Medulla oblongata (tissue), 1 donor: ENCODE measurements at regions not wholly inside any gene's neighbourhood (a gene's known extent, or its start where the extent isn't known, plus 50 kb on each side); places are given as distances from the start of the nearest gene placed in this dataset.
"Not testable (repeated sequence)": the region's sequence is repeated elsewhere in the genome, so short reads cannot be mapped to it uniquely, and the experiment has no call there.

ENCODE experiments used
- DNase-seq: peaks from one replicate; pipeline ENCODE4 v3.0.0-alpha.2; 2015; ENCODE audit errors: extremely low spot score

DNA sequence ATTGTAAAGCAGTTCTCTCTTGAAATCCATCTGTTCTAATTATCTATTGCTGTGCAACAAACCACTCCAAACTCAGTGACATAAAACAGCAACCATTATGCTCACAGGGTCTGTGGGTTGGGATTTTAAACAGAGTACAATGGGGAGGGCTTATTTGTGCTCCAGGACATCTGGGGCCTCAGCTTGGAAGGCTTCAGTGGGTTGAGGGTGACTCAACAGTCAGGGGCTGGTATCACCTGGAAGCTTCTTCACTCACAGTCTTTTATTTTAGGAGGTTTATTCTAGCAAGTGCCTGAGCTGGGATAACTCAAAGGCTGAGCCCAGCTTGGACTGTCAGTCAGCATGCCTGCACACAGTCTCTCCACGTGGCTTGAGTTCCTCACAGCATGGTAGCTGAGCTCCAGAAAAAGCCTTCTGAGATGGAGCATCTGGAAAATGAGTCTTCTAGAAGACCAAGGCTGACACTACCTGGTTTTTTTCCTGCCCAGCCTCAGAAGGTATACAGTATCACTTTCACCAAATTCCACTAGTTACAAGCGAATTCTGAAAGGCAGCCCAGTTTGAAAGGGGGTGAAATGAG lies 234.6 kb upstream of the ID4 start:
- DNase-seq: no peak

DNA sequence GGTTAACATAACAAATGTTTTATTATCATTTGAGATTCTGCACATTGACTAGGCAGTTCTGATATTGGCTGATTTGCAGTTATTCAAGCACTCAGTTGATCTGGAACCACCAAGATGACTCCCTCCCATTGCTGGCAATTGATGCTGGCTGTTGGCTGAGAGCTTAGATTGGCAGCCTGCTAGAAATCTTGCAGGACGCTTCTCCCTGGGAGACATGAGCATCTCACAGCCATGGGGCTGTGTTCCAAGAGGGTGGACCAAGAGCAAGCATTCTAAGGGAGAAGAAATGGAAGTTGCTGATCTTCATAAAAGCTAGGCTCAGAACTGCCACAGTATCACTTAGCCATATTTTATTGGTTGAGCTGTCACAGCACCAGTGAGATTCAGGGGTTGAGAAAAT lies 233.4 kb upstream of the ID4 start:
- DNase-seq: peak; percentile 55

DNA sequence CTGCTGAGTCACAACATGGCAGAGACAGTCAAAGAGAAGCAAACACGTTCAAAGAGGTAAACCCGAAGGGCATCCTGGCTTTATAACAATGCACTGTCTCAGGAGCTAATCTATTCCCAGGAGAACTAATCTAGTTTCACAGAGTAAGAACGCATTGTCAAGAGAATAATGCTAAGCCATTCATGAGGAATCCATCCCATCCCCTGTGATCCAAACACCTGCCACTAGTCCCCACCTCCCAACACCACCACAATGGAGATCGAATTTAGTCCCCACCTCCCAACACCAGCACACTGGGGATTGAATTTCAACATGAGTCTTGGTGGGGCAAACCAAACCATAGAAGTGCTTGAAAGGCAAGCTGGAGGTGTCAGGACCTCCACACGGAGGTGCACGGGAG lies 231.5 kb upstream of the ID4 start:
- DNase-seq: no peak

DNA sequence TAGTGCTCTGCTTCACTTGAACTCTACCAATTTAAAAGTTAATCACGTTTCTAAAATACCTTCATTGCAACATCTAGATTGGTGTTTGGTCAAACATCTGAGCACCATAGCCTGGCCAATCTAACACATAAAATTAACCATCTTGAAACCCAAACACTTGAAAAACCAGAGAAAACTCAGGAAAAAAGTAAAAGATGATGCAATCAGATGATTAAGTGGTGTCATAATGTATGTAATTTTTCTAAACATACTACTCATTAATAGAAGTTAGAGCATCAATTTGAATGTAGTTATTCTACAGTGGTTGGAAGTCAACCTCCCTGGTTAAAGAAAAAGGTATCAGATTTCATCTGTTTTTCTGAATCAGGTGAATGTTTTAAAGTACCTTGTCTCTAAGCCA lies 228.6 kb upstream of the ID4 start:
- no peak for DNase-seq

DNA sequence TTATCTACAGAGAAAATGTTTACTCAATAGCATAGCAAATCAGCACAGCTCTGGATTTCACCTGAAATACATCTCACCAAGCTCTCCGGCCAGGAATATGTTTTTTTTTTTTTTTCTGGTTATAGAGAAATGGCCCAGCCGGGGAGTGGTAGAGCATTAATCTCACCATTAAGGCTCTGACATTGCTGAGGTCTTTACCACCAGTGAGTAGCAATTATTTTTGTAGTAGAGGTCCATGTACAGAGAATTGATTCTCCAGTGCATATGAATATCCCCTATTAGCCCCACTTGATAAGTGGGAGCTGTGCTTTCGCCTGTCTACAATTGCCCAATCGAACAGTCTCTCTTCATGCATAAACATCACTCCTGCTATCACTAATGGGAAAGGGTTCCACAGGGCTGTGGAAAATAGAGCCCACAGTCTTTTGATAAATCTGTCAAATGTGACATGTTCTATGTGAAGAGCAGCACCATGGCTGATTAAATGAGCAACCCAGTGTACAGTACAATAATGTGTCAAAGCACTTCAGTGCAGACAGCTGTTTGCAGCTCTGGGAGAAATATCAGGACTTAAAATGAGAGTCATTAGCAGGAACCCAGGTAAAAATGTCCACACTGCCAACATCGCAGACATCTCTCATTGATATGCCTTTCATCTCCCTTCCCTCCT lies 227.1 kb upstream of the ID4 start:
- DNase-seq: no peak

DNA sequence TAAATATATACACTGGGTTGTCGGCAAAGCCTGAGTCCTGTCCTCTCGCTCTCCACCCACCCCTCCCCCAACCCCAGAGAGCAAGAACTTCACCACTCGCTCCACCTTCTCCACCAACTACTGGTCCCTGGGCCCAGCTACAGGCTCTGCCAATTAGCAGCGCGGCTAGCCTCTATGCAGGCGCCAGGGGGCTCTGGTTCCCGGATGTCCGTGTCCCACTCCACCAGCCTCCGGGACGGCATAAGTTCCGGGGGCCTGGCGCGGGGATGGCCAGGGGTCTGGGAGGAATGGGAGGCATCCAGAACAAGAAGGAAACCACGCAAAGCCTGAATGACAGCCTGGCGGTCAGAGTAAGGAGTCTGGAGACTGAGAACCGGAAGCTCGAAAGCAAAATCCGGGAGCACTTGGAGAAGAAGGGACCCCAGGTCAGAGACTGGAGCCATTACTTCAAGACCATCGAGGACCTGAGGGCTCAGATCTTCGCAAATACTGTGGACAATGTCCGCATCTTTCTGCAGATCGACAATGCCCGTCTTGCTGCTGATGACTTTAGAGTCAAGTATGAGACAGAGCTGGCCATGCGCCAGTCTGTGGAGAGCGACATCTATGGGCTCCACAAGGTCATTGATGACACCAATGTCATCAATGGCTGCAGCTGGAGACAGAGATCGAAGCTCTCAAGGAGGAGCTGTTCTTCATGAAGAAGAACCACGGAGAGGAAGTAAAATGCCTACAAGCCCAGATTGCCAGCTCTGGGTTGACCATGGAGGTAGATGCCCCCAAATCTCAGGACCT lies 224.3 kb upstream of the ID4 start:
- not testable (repeated sequence) for DNase-seq

DNA sequence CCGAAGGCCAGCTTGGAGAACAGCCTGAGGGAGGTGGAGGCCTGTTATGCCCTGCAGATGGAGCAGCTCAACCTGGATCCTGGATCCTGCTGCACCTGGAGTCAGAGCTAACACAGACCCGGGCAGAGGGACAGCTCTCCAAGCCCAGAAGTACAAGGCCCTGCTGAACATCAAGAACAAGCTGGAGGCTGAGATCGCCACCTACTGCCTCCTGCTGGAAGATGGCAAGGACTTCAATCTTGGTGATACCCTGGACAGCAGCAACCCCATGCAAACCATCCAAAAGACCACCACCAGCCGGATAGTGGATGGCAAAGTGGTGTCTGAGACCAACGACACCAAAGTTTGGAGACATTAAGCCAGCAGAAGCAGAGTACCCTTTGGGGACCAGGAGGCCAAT lies 223.5 kb upstream of the ID4 start:
- no peak for DNase-seq

DNA sequence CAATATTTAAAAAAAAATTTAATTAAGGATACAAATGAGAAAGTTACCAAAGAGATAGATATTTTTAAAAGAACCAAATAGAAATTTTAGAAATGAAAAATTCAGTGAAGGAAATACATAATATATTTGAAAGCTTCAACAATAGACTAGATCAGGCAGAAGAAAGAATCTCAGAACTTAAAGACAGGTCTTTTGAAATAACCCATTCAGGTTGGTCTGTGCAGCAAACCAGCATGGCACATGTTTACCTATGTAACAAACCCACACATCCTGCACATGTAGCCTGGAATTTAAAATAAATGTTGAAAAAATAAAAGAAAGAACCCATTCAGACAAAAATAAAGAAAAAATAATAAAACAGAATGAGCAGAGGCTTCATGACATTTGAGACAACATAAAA lies 221.1 kb upstream of the ID4 start:
- no peak for DNase-seq

DNA sequence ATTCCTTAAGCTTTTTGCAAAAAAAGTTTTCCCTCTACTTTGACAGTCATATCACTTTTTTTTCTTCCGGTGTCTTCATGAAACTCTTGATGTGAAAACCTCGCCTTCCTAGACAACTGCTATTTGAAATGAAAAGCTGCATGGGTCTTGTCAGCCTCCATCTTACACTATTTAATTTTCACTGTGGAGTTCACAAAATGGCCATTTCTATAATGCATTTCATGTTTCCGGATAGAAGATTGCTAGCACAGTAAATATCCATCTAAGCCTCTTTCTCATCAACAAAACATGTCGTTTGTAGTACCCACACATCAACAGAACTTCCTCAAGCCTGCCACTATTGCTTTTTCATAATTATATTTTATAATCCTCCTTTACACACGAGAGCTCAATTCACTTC lies 204.9 kb upstream of the ID4 start:
- no peak for DNase-seq

DNA sequence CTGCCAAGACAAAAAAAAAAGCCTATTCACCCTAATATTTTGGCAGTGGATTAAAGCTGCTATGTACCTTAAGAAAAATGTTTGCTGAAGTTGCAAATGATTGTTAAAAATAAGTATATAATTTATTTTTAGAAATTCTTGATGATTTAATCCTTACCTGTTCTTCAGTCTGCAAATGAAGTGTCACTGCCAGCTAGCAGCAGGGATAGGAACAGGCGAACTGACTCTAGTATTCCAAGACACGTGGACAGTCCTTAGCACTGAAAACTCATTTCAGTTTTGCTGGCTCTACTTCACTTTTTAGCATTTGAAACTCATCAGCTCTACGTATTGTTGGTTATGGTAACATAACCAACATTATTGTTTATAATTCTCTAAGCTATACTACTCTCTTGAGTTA lies 204.4 kb upstream of the ID4 start:
- DNase-seq: no peak

DNA sequence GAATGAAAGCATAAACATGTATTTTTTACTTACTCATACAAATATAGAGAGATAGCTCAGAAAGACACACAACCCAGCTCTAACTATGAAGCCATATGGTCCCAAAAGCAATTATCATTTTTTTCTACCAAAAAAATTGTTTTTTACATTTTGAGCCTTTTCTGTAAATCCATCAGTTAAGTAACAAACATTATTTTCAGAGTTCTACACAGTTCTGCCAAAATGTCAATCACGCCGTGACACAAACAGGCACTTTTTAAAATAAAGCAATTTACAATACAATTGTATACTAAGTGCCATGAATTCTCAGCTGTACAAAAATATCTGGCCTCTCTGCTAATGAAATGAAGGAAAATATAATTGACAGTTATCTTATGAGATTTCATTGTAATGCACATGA lies 201.4 kb upstream of the ID4 start:
- DNase-seq: no peak

DNA sequence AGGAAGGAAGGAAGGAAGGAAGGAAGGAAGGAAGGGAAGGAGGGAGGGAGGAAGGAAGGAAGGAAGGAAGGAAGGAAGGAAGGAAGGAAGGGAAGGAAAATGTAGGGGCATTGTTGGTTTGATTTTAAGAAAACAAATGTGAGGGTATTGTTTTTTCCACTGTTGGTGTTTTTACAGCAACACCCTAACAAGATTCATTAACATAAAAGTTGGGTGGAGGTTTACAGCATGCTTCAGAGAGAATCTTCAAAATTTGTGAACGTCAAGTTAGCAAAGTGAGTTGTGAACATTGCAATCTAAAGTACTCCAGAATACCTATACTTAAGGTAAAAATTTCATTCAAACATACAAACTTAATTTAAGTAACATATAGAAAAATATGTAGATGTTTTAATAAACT lies 200.2 kb upstream of the ID4 start:
- DNase-seq: no peak

DNA sequence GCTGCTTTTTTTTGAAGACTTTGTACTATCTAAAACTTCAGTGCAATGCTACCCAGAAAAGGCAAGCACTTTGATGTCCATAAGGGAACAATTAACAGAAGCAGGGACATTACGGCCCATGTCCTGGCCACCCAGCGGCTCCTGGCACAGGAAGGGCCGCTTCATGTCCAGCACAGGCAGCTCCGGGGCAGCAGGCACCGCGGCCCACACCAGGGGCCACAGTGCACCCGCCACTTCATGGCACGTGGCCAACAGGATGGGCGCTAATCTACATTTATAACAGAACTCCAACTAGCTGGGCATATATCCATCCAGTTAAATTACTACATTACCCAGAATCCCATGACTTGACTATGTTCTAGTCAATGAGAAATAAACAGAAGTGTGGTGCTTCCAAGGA lies 198.2 kb upstream of the ID4 start:
- DNase-seq: no peak

DNA sequence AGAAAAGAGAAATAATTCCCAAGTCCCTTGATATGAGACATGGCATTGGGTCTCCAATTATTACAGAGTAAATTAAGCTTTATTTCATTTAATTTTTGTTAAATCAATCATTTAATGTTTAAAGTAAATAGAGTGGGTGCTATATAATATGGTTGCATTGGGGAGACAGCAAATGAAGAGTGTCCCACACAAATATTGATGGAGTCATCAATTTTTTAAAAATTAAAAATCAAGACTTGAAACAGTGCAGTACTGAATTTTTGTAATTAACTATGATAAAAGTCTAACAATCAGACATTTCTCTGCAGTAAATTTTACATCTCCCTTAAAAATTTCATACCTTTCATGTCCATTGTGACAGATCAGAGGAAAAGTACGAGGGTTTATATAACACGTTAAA lies 193.9 kb upstream of the ID4 start:
- no peak for DNase-seq

DNA sequence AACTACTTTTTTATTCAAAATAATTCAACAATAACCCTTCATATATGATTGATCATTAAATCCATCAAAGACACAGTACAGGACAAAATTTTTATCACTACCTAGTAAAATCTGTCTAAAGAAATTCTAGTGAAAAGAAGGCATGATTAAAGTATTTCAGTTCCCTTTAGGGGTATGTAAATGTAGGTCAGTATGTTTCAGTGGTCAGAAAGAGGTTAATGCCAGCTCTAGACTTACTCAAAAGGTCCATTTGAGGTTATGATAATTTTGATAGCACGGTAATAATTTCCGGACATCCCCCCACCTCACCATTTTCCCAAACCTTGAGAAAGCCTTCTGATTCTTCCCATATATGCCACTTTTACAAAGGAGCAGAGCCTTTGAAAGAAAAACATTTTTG lies 193.5 kb upstream of the ID4 start:
- DNase-seq: no peak

DNA sequence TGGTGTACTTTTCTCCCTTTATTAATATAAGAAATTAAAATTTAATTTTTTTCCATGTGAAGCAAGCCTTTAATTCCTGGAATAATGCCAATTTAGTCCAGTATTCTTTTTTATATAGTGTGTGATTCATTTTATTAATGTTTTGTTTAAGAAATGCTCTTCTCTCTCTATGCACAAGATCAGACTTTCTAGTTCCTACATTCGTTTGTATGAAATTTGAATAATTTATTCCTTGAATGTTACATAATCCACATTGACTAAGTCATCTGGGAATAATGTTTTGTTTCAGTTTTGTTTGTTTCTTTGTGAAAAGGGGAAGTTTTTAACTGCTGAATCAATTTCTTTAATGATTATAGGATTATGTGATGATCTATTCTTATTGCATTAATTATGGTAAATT lies 181.4 kb upstream of the ID4 start:
- DNase-seq: no peak

DNA sequence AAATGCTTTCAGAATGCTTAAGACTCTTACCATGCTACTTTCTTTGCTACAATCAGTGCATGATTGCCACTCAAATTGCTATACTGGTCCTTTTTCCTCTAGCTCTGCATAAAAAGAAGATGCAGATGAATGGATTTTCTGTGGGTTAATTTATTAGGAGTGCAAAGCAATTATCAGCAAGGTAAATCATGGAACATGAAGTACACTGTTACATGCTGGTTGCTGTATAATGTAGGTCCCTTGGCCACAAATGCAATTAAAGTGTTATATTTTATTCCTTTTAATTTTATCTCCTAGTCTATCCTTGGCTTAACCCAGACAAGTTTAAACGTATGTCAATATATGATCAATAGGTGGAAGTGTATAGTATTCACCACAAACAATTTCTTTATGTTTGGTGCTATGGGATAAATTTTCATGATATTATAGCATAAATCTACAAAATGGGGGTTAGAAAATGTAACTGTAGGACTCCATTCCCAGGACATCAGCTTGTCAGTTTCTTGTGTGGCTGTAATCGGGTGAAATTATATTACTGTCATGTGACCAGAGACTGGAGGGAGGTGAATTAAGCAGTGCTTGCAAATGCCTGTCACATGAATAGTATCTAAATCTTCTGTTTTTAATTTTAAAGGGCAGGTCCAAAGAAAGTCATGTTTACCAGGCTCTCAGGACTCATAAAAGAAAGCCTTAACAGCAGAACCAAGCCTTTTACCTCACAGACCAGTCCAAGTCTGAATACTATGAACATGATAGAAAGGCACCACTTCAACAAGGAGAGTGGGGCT lies 176.9 kb upstream of the ID4 start:
- no peak for DNase-seq

DNA sequence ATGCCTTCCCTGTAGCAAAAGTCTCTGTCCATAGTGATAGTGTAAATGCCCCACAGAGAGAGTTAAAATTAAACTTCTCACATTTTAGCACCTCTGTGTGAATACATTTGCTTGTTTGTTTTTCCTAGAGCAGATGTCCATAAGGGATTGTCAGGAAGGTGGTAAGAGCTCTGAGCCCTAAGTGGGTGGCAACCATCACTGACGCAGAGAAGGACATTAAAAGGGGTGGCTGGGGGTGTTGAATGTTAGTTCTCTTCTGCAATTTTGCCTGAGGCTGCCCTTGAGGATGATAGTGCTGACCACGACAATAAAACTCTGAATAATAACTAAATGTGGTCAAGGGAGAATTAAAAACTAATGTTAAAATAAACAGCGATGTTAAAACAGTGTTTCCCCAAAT lies 174.3 kb upstream of the ID4 start:
- DNase-seq: no peak

DNA sequence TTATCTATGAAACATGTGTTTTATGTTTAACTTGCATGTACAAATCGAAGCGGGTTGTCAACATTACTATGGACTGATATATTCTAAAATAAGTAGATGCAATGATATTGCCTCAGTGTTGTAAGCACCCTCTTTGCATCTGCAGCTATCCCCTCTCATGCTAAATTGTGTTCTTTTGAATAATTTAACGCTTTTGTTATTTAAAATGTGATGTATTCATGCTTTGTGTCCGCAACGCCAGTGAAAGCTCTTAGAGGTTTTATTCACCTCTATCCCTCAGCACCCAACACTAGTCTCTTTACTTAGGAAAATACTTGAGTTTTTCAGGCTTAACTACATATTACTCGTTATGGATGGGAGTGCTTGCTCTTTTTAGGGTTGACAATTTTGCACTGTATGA lies 173.7 kb upstream of the ID4 start:
- no peak for DNase-seq

DNA sequence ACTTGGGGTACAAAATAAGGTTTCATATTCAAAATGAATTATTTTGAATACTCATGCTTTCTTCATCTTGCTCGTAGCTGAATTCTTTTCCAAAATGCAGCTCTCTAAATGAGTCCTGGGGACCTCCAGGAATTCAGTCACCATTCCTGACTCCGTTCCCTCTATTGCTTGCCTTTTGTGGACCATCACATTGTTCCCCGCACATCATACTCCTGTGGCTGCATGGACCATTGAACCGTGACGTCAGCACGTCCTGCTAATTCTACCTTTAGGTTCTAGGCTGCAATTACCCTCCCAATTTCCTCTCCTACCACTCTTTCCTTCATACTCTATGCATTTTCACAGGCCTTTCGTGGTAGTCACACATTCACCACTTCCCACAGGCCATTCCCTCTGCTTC lies 173.1 kb upstream of the ID4 start:
- DNase-seq: no peak

DNA sequence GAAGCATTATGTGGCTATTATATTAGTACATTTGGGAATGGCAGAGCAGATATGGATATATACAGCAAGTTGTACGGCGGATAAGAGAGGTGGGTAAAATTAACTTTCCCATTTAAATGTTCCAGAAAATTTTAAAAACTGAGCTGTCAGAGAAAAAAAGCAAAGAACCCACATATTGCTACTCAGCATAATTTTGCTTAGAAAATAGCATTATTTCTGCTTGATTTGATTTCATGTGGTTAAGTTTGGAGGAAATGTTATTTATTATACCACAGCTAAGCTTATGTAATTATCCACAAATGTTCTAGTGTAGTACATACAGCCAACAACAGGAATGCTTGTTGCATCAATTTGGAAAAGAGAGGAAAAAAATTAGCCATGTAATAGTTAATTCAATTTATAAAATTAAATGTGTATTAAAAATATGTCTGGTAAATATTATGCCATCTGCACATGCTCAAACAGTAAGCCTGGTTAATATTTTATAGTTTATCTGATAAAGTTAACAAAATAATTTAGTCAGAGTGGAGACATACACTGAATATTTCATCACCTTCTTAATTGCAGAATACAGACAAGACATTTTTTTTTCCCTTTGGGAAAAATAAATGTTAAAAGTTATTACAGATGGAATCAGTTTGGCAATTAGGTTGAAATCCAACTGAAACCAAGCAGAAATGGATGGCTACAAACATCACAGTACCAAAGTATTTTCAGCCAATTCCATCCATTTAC lies 172.1 kb upstream of the ID4 start:
- no peak for DNase-seq

DNA sequence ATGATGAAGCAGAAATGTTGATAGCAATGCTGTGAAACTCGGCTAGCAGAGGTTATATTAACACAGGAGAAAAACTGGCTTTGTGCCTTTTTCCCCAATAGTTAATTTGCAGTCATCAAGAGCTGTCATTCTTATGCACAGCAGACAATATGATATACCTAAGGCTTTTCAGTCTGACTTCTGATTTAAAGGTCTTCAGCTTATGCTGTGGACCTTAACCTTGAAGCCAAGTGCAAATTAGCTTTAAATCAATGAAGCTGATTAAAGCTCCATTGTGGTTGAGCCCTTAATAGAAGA lies 171.6 kb upstream of the ID4 start:
- DNase-seq: no peak
